Testis (tissue), 2 donors: ENCODE measurements at regions not wholly inside any gene's neighbourhood (a gene's known extent, or its start where the extent isn't known, plus 50 kb on each side); places are given as distances from the start of the nearest gene placed in this dataset.

ENCODE experiments used
- CTCF ChIP-seq, 3 experiments: fragments of 450-650 bp in 2 of 3; fragments of 200-600 bp in 1 of 3; sonication (generic) in 1 of 3; IDR thresholded peaks; one replicate each; pipeline ENCODE4 v1.5.1; 2016 to 2019; ENCODE audit warnings: antibody characterized with exemption in 3 of 3, mild to moderate bottlenecking in 2 of 3, moderate library complexity in 1 of 3
- POLR2A ChIP-seq: fragments of 450-650 bp; IDR thresholded peaks from one replicate; pipeline ENCODE4 v1.6.1; 2017; ENCODE audit warnings: antibody characterized with exemption, mild to moderate bottlenecking, moderate library complexity

- TF ChIP-seq POLR2A (no peak), CTCF (IDR thresholded peaks at IDR 0.05) (no peak)
These were observed 333.3 kb downstream of the MAT2B start for GRCh38 chr5:163838738-163839137.
